ENCODE measurements at regions not wholly inside any gene's neighbourhood (a gene's known extent, or its start where the extent isn't known, plus 50 kb on each side); places are given as distances from the start of the nearest gene placed in this dataset.

GRCh38 chr20:50285376-50286173 lies 94.9 kb downstream of the CEBPB start:
- peaks cover 36 to 54% of the 10 kb centered on the region in 2 donors for H3K27me3 Mint-ChIP-seq (ENCODE audit: low read depth in 2 of 2)
- Histone ChIP-seq H3K4me3 (ENCODE audit: low read length) (no peak overlapping the region), H3K27ac (ENCODE audit: low read length) (no peak overlapping the region), H3K4me1 (ENCODE audit: control insufficient read depth, insufficient read depth, low read length) (peaks cover 29% of the 10 kb centered on the region), H3K36me3 (ENCODE audit: control insufficient read depth, insufficient read depth, low read length) (no peaks in the 10 kb centered on the region), H3K9me3 (ENCODE audit: control insufficient read depth, insufficient read depth, low read length) (no peaks in the 10 kb centered on the region), H3K27me3 (ENCODE audit: control insufficient read depth, insufficient read depth, low read length) (peaks cover 7% of the 10 kb centered on the region)
- 45% methylated on average over 21 of the region's 21 CpGs for WGBS (ENCODE audit: insufficient coverage)
- H3K9me3 Mint-ChIP-seq, result no peaks in the 10 kb centered on the region
- no peaks in the 10 kb centered on the region for H3K36me3 Mint-ChIP-seq
- no peak overlapping the region for H3K4me3 Mint-ChIP-seq
- no peak for TF ChIP-seq CTCF (IDR thresholded peaks at IDR 0.05)
- ATAC-seq, result no peak
- intact Hi-C loops (cut with micrococcal nuclease), result no loop called here
- no peak for DNase-seq
- no peak overlapping the region for H3K27ac Mint-ChIP-seq
- H3K4me1 Mint-ChIP-seq, result peaks cover 9 to 29% of the 10 kb centered on the region in 2 donors

GRCh38 chr20:50286174-50286511 lies 95.5 kb downstream of the CEBPB start:
- Mint-ChIP-seq H3K27ac (no peak overlapping the region), H3K4me3 (no peak overlapping the region), H3K27me3 (ENCODE audit: low read depth in 2 of 2) (peaks cover 41 to 54% of the 10 kb centered on the region in 2 donors), H3K9me3 (no peaks in the 10 kb centered on the region), H3K4me1 (peaks cover 9 to 29% of the 10 kb centered on the region in 2 donors), H3K36me3 (no peaks in the 10 kb centered on the region)
- DNase-seq (no peak), ATAC-seq (no peak)
- H3K27ac ChIP-seq (ENCODE audit: low read length), result no peak overlapping the region
- peaks cover 29% of the 10 kb centered on the region for H3K4me1 ChIP-seq (ENCODE audit: control insufficient read depth, insufficient read depth, low read length)
- 78% methylated on average over 9 of the region's 9 CpGs for WGBS (ENCODE audit: insufficient coverage)
- peaks cover 7% of the 10 kb centered on the region for H3K27me3 ChIP-seq (ENCODE audit: control insufficient read depth, insufficient read depth, low read length)
- no peak for TF ChIP-seq CTCF (IDR thresholded peaks at IDR 0.05)
- intact Hi-C loops (cut with micrococcal nuclease), result no loop called here
- no peaks in the 10 kb centered on the region for H3K9me3 ChIP-seq (ENCODE audit: control insufficient read depth, insufficient read depth, low read length)
- no peak overlapping the region for H3K4me3 ChIP-seq (ENCODE audit: low read length)
- no peaks in the 10 kb centered on the region for H3K36me3 ChIP-seq (ENCODE audit: control insufficient read depth, insufficient read depth, low read length)

GRCh38 chr20:50286609-50287008 lies 96.0 kb downstream of the CEBPB start:
- Mint-ChIP-seq H3K27me3 (ENCODE audit: low read depth in 2 of 2) (peaks cover 41 to 54% of the 10 kb centered on the region in 2 donors), H3K36me3 (no peaks in the 10 kb centered on the region), H3K27ac (no peak overlapping the region), H3K9me3 (no peaks in the 10 kb centered on the region), H3K4me1 (peaks cover 9 to 29% of the 10 kb centered on the region in 2 donors), H3K4me3 (no peak overlapping the region)
- TF ChIP-seq CTCF (IDR thresholded peaks at IDR 0.05), result no peak
- Histone ChIP-seq H3K4me3 (ENCODE audit: low read length) (no peak overlapping the region), H3K4me1 (ENCODE audit: control insufficient read depth, insufficient read depth, low read length) (peaks cover 29% of the 10 kb centered on the region), H3K36me3 (ENCODE audit: control insufficient read depth, insufficient read depth, low read length) (no peaks in the 10 kb centered on the region), H3K27me3 (ENCODE audit: control insufficient read depth, insufficient read depth, low read length) (peaks cover 7% of the 10 kb centered on the region), H3K9me3 (ENCODE audit: control insufficient read depth, insufficient read depth, low read length) (no peaks in the 10 kb centered on the region), H3K27ac (ENCODE audit: low read length) (no peak overlapping the region)
- DNase-seq, result no peak
- WGBS (ENCODE audit: insufficient coverage), result 87% methylated on average over 11 of the region's 11 CpGs
- intact Hi-C loops (cut with micrococcal nuclease), result no loop called here
- no peak for ATAC-seq

GRCh38 chr20:50287512-50287911 lies 96.9 kb downstream of the CEBPB start:
- intact Hi-C loops (cut with micrococcal nuclease), result no loop called here
- no peaks in the 10 kb centered on the region for H3K9me3 Mint-ChIP-seq
- H3K4me3 ChIP-seq (ENCODE audit: low read length), result no peak overlapping the region
- no peak overlapping the region for H3K27ac ChIP-seq (ENCODE audit: low read length)
- H3K27ac Mint-ChIP-seq, result no peak overlapping the region
- peaks cover 40 to 49% of the 10 kb centered on the region in 2 donors for H3K27me3 Mint-ChIP-seq (ENCODE audit: low read depth in 2 of 2)
- no peak for DNase-seq
- peaks cover 8 to 35% of the 10 kb centered on the region in 2 donors for H3K4me1 Mint-ChIP-seq
- peaks cover 32% of the 10 kb centered on the region for H3K4me1 ChIP-seq (ENCODE audit: control insufficient read depth, insufficient read depth, low read length)
- WGBS (ENCODE audit: insufficient coverage), result 92% methylated on average over 4 of the region's 4 CpGs
- ATAC-seq, result no peak
- no peaks in the 10 kb centered on the region for H3K36me3 ChIP-seq (ENCODE audit: control insufficient read depth, insufficient read depth, low read length)
- H3K27me3 ChIP-seq (ENCODE audit: control insufficient read depth, insufficient read depth, low read length), result peaks cover 7% of the 10 kb centered on the region
- no peak overlapping the region for H3K4me3 Mint-ChIP-seq
- no peak for TF ChIP-seq CTCF (IDR thresholded peaks at IDR 0.05)
- H3K36me3 Mint-ChIP-seq, result no peaks in the 10 kb centered on the region
- H3K9me3 ChIP-seq (ENCODE audit: control insufficient read depth, insufficient read depth, low read length), result no peaks in the 10 kb centered on the region
